GM10248 (cell line): ENCODE measurements at regions not wholly inside any gene's neighbourhood (a gene's known extent, or its start where the extent isn't known, plus 50 kb on each side); places are given as distances from the start of the nearest gene placed in this dataset.

ENCODE experiments used
- CTCF ChIA-PET: fragments of 300-600 bp; sonication (Branson Sonifier 250); formaldehyde crosslinking; extraction: SDS; loops from one replicate; lab custom pipeline; 2021; ENCODE audit warnings: antibody characterized with exemption; lab: Yijun Ruan, JAX
- POLR2A ChIA-PET: fragments of 350-650 bp; sonication (Branson Sonifier 250); formaldehyde crosslinking; extraction: SDS; loops from one replicate; lab custom pipeline; 2020; ENCODE audit warnings: antibody characterized with exemption; lab: Yijun Ruan, JAX
- DNase-seq: peaks from one replicate; pipeline ENCODE4 v3.0.0; 2012; ENCODE audit errors: extremely low spot score
- TF ChIP-seq, protein P1 (sequence below): IDR thresholded peaks from 2 replicates; pipeline ENCODE4 v1.5.1; 2012; ENCODE audit warnings: mild to moderate bottlenecking, low read depth; ENCODE audit errors: extremely low read depth, missing control alignments, control extremely low read depth

DNA sequence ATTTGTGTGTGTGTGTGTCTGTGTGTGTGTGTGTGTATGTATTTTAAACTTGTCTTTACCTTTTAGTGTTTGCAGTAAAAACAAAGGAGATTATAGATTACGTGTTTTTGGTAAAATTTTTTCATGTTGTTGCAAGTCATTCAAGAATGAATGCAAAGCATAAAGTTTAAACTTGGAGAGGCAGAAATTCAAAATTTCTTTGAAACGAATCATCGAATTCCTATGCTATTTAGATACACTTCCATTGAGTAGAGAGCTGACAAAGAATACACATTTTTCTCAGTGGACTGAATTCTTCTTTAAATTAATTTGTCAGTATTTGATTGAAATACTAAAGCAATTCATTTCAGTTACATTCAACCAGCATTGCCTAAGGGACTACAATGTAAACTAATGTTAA, 66.0 kb upstream of the HDAC9 start:
- POLR2A ChIA-PET: no interaction called here
- TF ChIP-seq, protein P1, sequence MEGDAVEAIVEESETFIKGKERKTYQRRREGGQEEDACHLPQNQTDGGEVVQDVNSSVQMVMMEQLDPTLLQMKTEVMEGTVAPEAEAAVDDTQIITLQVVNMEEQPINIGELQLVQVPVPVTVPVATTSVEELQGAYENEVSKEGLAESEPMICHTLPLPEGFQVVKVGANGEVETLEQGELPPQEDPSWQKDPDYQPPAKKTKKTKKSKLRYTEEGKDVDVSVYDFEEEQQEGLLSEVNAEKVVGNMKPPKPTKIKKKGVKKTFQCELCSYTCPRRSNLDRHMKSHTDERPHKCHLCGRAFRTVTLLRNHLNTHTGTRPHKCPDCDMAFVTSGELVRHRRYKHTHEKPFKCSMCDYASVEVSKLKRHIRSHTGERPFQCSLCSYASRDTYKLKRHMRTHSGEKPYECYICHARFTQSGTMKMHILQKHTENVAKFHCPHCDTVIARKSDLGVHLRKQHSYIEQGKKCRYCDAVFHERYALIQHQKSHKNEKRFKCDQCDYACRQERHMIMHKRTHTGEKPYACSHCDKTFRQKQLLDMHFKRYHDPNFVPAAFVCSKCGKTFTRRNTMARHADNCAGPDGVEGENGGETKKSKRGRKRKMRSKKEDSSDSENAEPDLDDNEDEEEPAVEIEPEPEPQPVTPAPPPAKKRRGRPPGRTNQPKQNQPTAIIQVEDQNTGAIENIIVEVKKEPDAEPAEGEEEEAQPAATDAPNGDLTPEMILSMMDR: no peak
- CTCF ChIA-PET: interaction anchor here (1.2 to 1.3 kb wide), 2 partner anchors 8 to 24 kb away, joined by 3 read pairs; no protein-coding TSS in a partner anchor
- no peak for DNase-seq

DNA sequence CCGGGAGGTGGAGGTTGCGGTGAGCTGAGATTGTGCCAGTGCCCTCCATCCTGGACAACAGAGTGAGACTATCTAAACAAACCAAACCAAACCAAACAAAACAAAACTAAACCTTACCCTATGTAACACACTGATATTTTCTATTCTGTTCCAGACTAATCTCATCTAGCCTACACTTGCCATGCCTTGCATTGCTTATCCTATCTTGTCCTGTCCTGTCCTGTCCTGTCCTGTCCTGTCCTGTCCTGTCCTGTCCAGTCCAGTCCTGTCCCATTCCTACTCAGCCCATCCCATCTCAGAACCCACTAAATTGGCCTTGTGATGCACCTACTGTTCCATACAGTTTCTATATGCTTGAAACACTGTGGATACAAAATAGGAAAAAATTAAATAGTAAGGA, 64.7 kb upstream of the HDAC9 start:
- no peak for DNase-seq
- TF ChIP-seq, protein P1: no peak
- CTCF ChIA-PET: interaction anchor here (1.2 kb wide), 1 partner anchor 10 kb away, joined by 3 read pairs; no protein-coding TSS in a partner anchor
- POLR2A ChIA-PET: no interaction called here

- CTCF ChIA-PET: interaction anchor here (1.0 kb wide), 2 partner anchors 8 to 35 kb away, joined by 3 read pairs; no protein-coding TSS in a partner anchor
- POLR2A ChIA-PET: no interaction called here
- no peak for DNase-seq
- TF ChIP-seq, protein P1: no peak
Observed at GRCh38 chr7:18434171-18434570, 61.4 kb upstream of the HDAC9 start.

DNA sequence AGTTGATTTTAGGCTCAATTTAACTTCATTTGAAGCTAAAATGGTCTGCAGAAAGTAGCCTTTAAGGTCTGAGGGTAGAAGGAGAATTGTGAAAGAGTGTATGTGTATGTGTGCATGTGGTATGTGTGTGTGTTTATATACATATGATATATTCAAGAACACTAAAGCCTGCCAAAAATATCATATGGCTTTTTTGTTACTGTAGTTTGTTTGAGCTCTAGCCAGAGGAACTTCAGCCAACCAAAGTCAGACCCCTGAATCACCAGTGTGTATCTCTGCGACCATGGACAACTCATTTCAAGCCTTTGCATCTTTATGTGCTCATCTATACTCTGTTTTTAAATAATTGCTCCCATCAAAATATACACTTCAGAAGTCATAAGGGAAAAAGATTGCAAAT, 58.4 kb upstream of the HDAC9 start:
- TF ChIP-seq, protein P1: no peak
- no peak for DNase-seq
- ChIA-PET CTCF (no interaction called here), POLR2A (no interaction called here)

DNA sequence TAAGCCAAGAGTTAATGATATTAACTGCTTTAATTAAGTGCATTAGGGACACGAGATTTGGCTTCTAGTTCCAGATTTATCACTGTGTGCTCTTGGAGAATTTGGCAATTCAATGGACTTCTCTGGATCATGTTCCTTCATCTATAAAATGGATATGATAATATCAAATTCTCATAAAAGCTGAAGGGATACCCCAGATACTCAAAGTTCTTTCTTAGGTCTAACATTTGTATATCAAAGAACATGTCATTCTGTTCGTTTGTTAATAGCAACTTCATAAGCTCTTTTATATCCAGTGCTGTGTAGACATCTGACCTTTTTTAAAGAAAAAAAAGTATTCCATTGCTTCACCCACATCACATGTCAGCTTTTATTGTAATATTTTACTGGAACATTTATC, 54.6 kb upstream of the HDAC9 start:
- no peak for DNase-seq
- TF ChIP-seq, protein P1: no peak
- CTCF ChIA-PET: interaction anchor here (0.6 kb wide), 1 partner anchor 893 kb away, joined by 3 read pairs; no protein-coding TSS in a partner anchor
- POLR2A ChIA-PET: no interaction called here

DNA sequence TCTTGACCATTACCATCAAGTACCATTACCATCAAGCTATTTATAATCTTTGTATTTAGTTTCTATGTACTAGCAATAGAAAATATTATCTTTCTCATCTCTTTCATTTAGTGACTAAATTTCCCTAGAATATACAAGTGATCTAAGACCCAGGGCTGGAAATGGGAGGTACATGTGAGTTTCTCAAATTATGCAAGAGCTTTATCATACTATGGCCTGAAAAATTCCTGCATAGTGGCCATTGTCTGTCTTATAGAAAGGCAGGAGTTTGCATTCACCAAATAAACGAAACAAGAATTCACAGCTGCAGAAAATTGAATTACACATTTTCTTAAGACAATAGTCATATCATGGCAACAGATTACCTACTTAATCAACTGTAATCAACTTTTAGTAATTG, 50.7 kb upstream of the HDAC9 start:
- ChIA-PET CTCF (interaction anchor here (2.8 kb wide), 1 partner anchor 11 kb away, joined by 10 read pairs; no protein-coding TSS in a partner anchor), POLR2A (no interaction called here)
- no peak for DNase-seq
- TF ChIP-seq, protein P1: no peak

DNA sequence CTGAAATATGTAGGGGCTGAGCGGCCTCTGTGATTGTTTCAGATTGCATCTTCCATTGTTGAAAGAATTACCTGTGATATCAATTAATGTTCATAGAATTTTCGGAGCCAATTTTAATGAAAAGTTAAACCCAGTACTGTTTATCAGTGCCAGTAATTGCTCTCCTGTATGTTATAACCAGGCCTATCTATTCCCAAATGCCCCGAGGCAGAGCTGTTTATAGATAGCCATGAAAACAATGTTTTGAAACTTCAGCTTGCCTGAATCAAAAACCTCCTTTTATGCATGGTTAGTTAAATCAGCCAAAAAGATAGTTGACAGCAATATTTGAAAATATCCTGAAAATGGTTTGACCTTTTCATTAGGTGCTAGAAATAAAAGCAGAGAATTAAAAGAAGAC, 50.1 kb upstream of the HDAC9 start:
- TF ChIP-seq, protein P1: no peak
- ChIA-PET POLR2A (no interaction called here), CTCF (interaction anchor here (2.8 kb wide), 1 partner anchor 10 kb away, joined by 10 read pairs; no protein-coding TSS in a partner anchor)
- no peak for DNase-seq
